ENCODE measurements at regions not wholly inside any gene's neighbourhood (a gene's known extent, or its start where the extent isn't known, plus 50 kb on each side); places are given as distances from the start of the nearest gene placed in this dataset.

DNA sequence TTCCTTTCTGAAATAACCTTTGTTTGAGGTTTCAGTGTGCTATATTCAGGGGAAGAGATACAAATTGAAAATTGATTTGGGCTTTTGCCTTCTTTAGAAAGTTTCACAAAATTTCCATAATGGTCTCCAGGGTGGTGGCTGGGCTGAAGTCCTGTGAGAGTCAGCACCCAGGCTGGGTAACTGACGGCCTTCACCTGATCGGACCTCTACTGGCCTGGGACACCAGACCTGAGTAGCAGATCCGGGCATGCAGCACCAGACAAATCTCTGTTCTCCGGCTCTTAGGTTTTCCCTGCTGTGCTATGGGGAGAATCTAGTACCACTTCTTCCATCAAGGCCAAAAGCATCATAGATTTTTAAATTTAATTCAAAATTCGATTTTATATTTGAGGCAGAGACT lies 133.0 kb upstream of the LMCD1 start:
- no peak for TF ChIP-seq POLR2AphosphoS5 (IDR thresholded peaks at IDR 0.05)
- TF ChIP-seq EZH2 (IDR thresholded peaks at IDR 0.05; ENCODE audit: borderline replicate concordance, insufficient read depth, low read length, poor library complexity, severe bottlenecking): no peak
- no peak for TF ChIP-seq RAD21 (conservative IDR thresholded peaks at IDR 0.05)
- TF ChIP-seq, protein P1, sequence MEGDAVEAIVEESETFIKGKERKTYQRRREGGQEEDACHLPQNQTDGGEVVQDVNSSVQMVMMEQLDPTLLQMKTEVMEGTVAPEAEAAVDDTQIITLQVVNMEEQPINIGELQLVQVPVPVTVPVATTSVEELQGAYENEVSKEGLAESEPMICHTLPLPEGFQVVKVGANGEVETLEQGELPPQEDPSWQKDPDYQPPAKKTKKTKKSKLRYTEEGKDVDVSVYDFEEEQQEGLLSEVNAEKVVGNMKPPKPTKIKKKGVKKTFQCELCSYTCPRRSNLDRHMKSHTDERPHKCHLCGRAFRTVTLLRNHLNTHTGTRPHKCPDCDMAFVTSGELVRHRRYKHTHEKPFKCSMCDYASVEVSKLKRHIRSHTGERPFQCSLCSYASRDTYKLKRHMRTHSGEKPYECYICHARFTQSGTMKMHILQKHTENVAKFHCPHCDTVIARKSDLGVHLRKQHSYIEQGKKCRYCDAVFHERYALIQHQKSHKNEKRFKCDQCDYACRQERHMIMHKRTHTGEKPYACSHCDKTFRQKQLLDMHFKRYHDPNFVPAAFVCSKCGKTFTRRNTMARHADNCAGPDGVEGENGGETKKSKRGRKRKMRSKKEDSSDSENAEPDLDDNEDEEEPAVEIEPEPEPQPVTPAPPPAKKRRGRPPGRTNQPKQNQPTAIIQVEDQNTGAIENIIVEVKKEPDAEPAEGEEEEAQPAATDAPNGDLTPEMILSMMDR (IDR thresholded peaks at IDR 0.05; ENCODE audit: poor library complexity, severe bottlenecking): no peak
- no peak for TF ChIP-seq EP300 (conservative IDR thresholded peaks at IDR 0.05; ENCODE audit: poor library complexity, severe bottlenecking)
